ENCODE measurements at regions not wholly inside any gene's neighbourhood (a gene's known extent, or its start where the extent isn't known, plus 50 kb on each side); places are given as distances from the start of the nearest gene placed in this dataset.

DNA sequence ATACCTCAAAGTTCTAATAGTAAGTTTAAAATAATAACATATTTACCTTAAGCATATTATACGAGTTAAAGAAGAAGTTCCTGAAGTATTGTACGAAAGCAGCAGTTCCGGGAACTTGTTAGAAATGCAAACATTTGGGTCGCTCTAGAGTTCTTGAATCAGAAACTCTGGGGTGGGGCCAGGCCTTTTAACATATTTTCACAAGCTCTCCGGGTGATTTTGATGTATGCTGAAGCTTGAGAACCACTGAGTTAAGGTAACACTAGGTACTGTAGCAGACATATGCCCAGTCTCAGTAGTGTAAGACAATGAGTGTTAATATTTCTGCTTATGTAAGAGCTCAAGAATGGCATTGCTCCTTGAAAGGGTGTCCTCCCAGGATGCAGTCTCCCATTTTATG lies 461.1 kb downstream of the C3orf38 start:
- TF ChIP-seq POLR2AphosphoS5 (IDR thresholded peaks at IDR 0.05) (no peak), POLR2A (IDR thresholded peaks at IDR 0.05) (no peak), CTCF (IDR thresholded peaks at IDR 0.05) (no peak)
